SJCRH30 (cell line): ENCODE measurements at regions not wholly inside any gene's neighbourhood (a gene's known extent, or its start where the extent isn't known, plus 50 kb on each side); places are given as distances from the start of the nearest gene placed in this dataset.
"Not testable (repeated sequence)": the region's sequence is repeated elsewhere in the genome, so short reads cannot be mapped to it uniquely, and the experiment has no call there.

Experiments used
- DNase-seq, 2 experiments: peaks; one replicate each; pipeline ENCODE4 v3.0.0-alpha.2; 2015 to 2020
- H3K27ac ChIP-seq: fragments of 250-450 bp; sonication (Bioruptor Pico); 2 replicates; pipeline ENCODE4 v1.5.1; 2020; ENCODE audit warnings: mild to moderate bottlenecking, moderate library complexity
- H3K27me3 ChIP-seq: fragments of 250-450 bp; sonication (Bioruptor Pico); 2 replicates; pipeline ENCODE4 v1.5.1; 2020; ENCODE audit warnings: mild to moderate bottlenecking, moderate library complexity
- H3K36me3 ChIP-seq: fragments of 250-450 bp; sonication (Bioruptor Pico); 2 replicates; pipeline ENCODE4 v1.5.1; 2020; ENCODE audit warnings: mild to moderate bottlenecking, moderate library complexity
- H3K4me1 ChIP-seq: fragments of 250-450 bp; sonication (Bioruptor Pico); 2 replicates; pipeline ENCODE4 v1.5.1; 2020; ENCODE audit warnings: mild to moderate bottlenecking, moderate library complexity
- H3K4me3 ChIP-seq: fragments of 250-450 bp; sonication (Bioruptor Pico); 2 replicates; pipeline ENCODE4 v1.5.1; 2020; ENCODE audit warnings: mild to moderate bottlenecking, moderate library complexity
- H3K9me3 ChIP-seq: fragments of 250-450 bp; sonication (Bioruptor Pico); replicated peaks from 2 replicates; pipeline ENCODE4 v1.5.1; 2020; ENCODE audit warnings: mild to moderate bottlenecking, moderate library complexity

- peak; percentile 33 to 60 for DNase-seq
- no peak overlapping the region for H3K4me3 ChIP-seq
These were observed 52.2 kb upstream of the MKI67 start for GRCh38 chr10:128178302-128178958.

DNA sequence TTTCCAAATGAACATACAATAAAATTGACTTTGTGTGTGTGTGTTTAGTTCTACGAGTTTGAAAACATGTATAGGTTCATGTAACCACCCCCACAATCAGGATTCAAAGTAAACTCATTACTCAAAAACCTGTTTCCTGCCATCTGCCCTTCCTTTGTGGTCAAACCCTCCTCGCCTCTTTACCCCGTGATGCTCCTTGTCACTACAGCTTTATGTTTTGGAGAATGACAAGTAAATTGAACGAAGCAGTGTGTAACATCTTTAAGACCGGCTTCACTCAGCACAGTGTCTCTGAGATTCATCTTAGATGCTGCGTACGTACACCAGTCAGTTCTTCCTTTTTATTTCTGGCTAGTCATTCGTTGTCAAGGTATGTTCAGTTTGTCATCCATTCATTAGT, 54.6 kb upstream of the MKI67 start:
- H3K36me3 ChIP-seq: no peaks in the 10 kb centered on the region
- H3K27me3 ChIP-seq: no peaks in the 10 kb centered on the region
- DNase-seq: no peak
- no peak overlapping the region for H3K27ac ChIP-seq
- H3K4me3 ChIP-seq: no peak overlapping the region
- H3K9me3 ChIP-seq: peaks cover under 1% of the 10 kb centered on the region
- H3K4me1 ChIP-seq: no peaks in the 10 kb centered on the region

More at GRCh38 chr10:128178302-128178958, 52.2 kb upstream of the MKI67 start:
- no peaks in the 10 kb centered on the region for H3K4me1 ChIP-seq
- no peak overlapping the region for H3K27ac ChIP-seq
- peaks cover 4% of the 10 kb centered on the region for H3K9me3 ChIP-seq
- no peaks in the 10 kb centered on the region for H3K36me3 ChIP-seq
- H3K27me3 ChIP-seq: no peaks in the 10 kb centered on the region

- H3K4me1 ChIP-seq: peaks cover 2% of the 10 kb centered on the region; the same call in 1 of the 2 replicates
- H3K27ac ChIP-seq: no peak overlapping the region
- H3K36me3 ChIP-seq: no peaks in the 10 kb centered on the region
- no peaks in the 10 kb centered on the region for H3K9me3 ChIP-seq
- H3K4me3 ChIP-seq: no peak overlapping the region
- no peak for DNase-seq
- no peaks in the 10 kb centered on the region for H3K27me3 ChIP-seq
These were observed 59.4 kb upstream of the MKI67 start for GRCh38 chr10:128185627-128186026.

- no peaks in the 10 kb centered on the region for H3K27me3 ChIP-seq
- DNase-seq: peak; percentile 78 to 87
- H3K9me3 ChIP-seq: no peaks in the 10 kb centered on the region
- H3K4me3 ChIP-seq: peak overlapping the region; percentile 45
- peak overlapping the region; percentile 70 for H3K27ac ChIP-seq
- H3K4me1 ChIP-seq: peaks cover 2% of the 10 kb centered on the region; the same call in 1 of the 2 replicates
- no peaks in the 10 kb centered on the region for H3K36me3 ChIP-seq
These were observed 61.0 kb upstream of the MKI67 start for GRCh38 chr10:128186959-128187787.

DNA sequence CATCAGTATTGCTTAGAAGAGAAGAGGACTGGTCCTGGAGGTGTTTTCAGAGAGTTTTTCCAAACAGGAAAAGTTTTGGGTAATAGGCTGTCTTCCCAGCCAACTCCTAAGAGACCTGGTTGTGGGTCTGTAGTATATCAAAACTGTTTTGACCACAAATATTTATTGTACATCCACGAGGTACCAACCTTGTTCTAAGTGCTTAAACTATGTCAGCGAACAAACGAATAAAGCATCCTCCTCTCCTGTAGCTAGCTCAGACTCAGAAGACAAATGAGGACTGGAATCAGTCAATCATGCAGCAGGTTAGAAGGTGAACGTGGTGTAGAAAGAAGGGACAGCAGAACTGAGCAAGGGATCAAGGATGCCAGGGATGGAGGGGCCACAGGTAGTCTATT, 61.6 kb upstream of the MKI67 start:
- Histone ChIP-seq H3K4me3 (no peak overlapping the region), H3K27me3 (no peaks in the 10 kb centered on the region), H3K9me3 (no peaks in the 10 kb centered on the region), H3K4me1 (peaks cover 2% of the 10 kb centered on the region; the same call in 1 of the 2 replicates), H3K36me3 (no peaks in the 10 kb centered on the region), H3K27ac (peak overlapping the region; percentile 70)
- no peak for DNase-seq

DNA sequence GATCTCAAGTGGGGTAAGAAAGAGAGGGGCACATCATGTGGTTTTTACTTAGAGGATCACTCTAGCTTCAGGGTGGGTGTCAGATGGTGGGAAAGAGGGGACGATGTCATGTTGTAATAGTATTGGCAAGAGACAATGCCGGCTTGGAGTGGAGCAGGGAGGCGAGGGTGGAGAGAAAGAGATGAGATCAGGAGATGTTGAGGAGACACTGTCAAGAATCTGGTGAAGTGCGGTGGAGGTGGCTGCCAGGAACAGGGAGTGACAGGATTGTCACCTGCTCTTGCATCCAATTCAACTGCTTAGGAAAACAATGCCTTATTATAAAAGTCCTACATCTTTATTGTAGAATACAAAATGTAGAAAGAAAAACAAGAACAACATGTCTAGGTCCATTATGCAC, 63.0 kb upstream of the MKI67 start:
- Histone ChIP-seq H3K4me1 (peaks cover 2% of the 10 kb centered on the region; the same call in 1 of the 2 replicates), H3K36me3 (no peaks in the 10 kb centered on the region), H3K4me3 (no peak overlapping the region), H3K27me3 (no peaks in the 10 kb centered on the region), H3K9me3 (no peaks in the 10 kb centered on the region), H3K27ac (no peak overlapping the region)
- DNase-seq: no peak

DNA sequence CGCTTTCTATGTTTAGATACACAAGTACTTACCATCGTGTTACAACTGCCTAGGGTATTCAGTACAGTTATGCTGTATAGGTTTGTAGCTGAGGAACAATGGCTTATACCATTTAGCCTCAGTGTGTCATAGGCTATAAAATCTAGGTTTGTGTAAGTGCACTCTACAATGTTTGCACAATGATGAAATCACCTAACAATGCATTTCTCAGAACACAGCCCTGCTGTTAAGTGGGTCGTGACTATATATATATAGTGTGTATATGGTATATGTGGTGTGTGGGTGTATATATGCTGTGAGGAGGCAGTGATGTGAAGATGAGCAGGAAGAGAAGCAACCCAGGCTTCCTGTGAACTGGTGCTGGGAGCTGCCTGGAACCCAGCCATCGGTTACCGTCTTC, 65.6 kb upstream of the MKI67 start:
- H3K27me3 ChIP-seq: no peaks in the 10 kb centered on the region
- H3K4me3 ChIP-seq: no peak overlapping the region
- no peak for DNase-seq
- H3K27ac ChIP-seq: no peak overlapping the region
- no peaks in the 10 kb centered on the region for H3K9me3 ChIP-seq
- H3K36me3 ChIP-seq: no peaks in the 10 kb centered on the region
- peaks cover 2% of the 10 kb centered on the region; the same call in 1 of the 2 replicates for H3K4me1 ChIP-seq

- H3K36me3 ChIP-seq, H3K27me3 ChIP-seq, H3K4me1 ChIP-seq, DNase-seq, H3K27ac ChIP-seq, H3K9me3 ChIP-seq, H3K4me3 ChIP-seq: not testable (repeated sequence)
These were observed 75.6 kb upstream of the MKI67 start for GRCh38 chr10:128201826-128202225.

GRCh38 chr10:128203028-128203427, 76.8 kb upstream of the MKI67 start:
- no peak for DNase-seq
- Histone ChIP-seq H3K4me1 (no peaks in the 10 kb centered on the region), H3K36me3 (no peaks in the 10 kb centered on the region), H3K27ac (no peak overlapping the region), H3K27me3 (no peaks in the 10 kb centered on the region), H3K9me3 (no peaks in the 10 kb centered on the region), H3K4me3 (no peak overlapping the region)

DNA sequence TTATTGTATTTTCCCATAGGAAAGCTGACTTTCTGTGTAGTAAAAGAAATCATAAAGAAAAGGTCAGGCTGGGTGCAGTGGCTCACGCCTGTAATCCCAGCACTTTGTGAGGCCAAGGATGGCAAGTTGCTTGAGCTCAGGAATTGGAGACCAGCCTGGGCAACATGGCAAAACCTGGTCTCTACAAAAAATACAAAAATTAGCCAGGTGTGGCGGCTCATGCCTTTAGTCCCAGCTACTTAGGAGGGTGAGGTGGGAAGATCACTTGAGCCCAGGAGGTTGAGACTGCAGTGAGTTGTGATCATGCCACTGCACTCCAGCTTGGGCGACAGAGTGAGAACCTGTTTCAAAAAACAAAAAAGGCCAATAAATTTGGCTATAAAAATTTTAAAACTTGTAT, 79.4 kb upstream of the MKI67 start:
- not testable (repeated sequence) for H3K36me3 ChIP-seq, H3K9me3 ChIP-seq, H3K4me1 ChIP-seq, H3K27ac ChIP-seq, H3K27me3 ChIP-seq, H3K4me3 ChIP-seq, DNase-seq

DNA sequence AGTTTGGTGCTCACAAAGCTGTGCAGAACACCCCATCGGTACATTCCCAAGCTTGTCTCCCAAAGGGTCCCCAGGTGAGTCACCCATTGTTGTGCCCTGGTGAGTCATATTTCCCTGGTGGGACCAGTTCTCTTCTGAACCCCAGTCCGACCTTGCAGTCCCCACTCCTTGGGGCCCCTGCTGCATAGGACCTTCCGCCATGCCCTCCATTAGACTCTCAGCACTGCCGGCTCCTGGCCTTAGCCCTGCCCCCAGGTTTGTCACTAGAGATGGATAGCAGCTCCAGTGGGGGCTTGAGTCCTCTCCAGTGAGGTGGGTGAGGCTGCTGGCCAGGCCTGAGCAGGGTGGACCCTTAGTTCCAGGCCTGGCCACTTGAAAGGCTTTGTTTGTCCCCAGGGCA, 80.5 kb upstream of the MKI67 start:
- no peak for DNase-seq

GRCh38 chr10:128209862-128210214, 83.6 kb upstream of the MKI67 start:
- Histone ChIP-seq H3K36me3 (no peaks in the 10 kb centered on the region), H3K27me3 (no peaks in the 10 kb centered on the region), H3K27ac (no peak overlapping the region), H3K4me1 (no peaks in the 10 kb centered on the region), H3K9me3 (no peaks in the 10 kb centered on the region), H3K4me3 (no peak overlapping the region)
- no peak for DNase-seq

More for the DNA sequence above, 80.5 kb upstream of the MKI67 start:
- H3K4me1 ChIP-seq: no peaks in the 10 kb centered on the region
- no peaks in the 10 kb centered on the region for H3K9me3 ChIP-seq
- no peaks in the 10 kb centered on the region for H3K36me3 ChIP-seq
- no peak overlapping the region for H3K4me3 ChIP-seq
- H3K27ac ChIP-seq: no peak overlapping the region
- no peaks in the 10 kb centered on the region for H3K27me3 ChIP-seq

- Histone ChIP-seq H3K9me3 (no peaks in the 10 kb centered on the region), H3K27me3 (no peaks in the 10 kb centered on the region), H3K4me1 (no peaks in the 10 kb centered on the region), H3K4me3 (no peak overlapping the region), H3K27ac (no peak overlapping the region), H3K36me3 (no peaks in the 10 kb centered on the region)
- no peak for DNase-seq
These were observed 84.2 kb upstream of the MKI67 start for GRCh38 chr10:128210215-128211063.

- Histone ChIP-seq H3K4me3 (no peak overlapping the region), H3K36me3 (no peaks in the 10 kb centered on the region), H3K27ac (no peak overlapping the region), H3K9me3 (no peaks in the 10 kb centered on the region), H3K4me1 (no peaks in the 10 kb centered on the region), H3K27me3 (no peaks in the 10 kb centered on the region)
- no peak for DNase-seq
These were observed 84.9 kb upstream of the MKI67 start for GRCh38 chr10:128211064-128211504.
